H9 (cell line): ENCODE measurements at regions not wholly inside any gene's neighbourhood (a gene's known extent, or its start where the extent isn't known, plus 50 kb on each side); places are given as distances from the start of the nearest gene placed in this dataset.

Source experiments
- DNase-seq: peaks from one replicate; pipeline ENCODE4 v3.0.0-alpha.2; 2017
- H2AFZ ChIP-seq: one replicate; pipeline ENCODE4 v1.6.1; 2013; ENCODE audit warnings: mild to moderate bottlenecking, low read length, control low read depth, moderate library complexity
- H2AK5ac ChIP-seq: 2 replicates; pipeline ENCODE4 v1.6.1; 2013; ENCODE audit warnings: low read length, control low read depth, mixed read lengths; ENCODE audit not compliant: insufficient read length
- H2BK120ac ChIP-seq: one replicate; pipeline ENCODE4 v1.6.1; 2013; ENCODE audit warnings: low read depth, mild to moderate bottlenecking, low read length, control low read depth, inconsistent platforms; ENCODE audit not compliant: poor library complexity, severe bottlenecking
- H2BK12ac ChIP-seq: 2 replicates; pipeline ENCODE4 v1.6.1; 2013; ENCODE audit warnings: low read length, control low read depth, mixed read lengths, low read depth; ENCODE audit not compliant: insufficient read length
- H2BK15ac ChIP-seq: 2 replicates; pipeline ENCODE4 v1.6.1; 2013; ENCODE audit warnings: low read depth, low read length, control low read depth
- H2BK20ac ChIP-seq: one replicate; pipeline ENCODE4 v1.6.1; 2013; ENCODE audit warnings: low read depth, mild to moderate bottlenecking, low read length, control low read depth, inconsistent platforms; ENCODE audit not compliant: poor library complexity, severe bottlenecking
- H2BK5ac ChIP-seq: 2 replicates; pipeline ENCODE4 v1.6.1; 2013; ENCODE audit warnings: low read length, control low read depth, mixed read lengths; ENCODE audit not compliant: insufficient read length
- H3K14ac ChIP-seq: 2 replicates; pipeline ENCODE4 v1.6.1; 2013; ENCODE audit warnings: low read length, control low read depth; ENCODE audit not compliant: insufficient read depth
- H3K18ac ChIP-seq: 2 replicates; pipeline ENCODE4 v1.6.1; 2013; ENCODE audit warnings: low read depth, mild to moderate bottlenecking, mixed read lengths, low read length, control low read depth; ENCODE audit not compliant: insufficient read length
- H3K23ac ChIP-seq: 2 replicates; pipeline ENCODE4 v1.6.1; 2013; ENCODE audit warnings: low read length, control low read depth, mixed read lengths, low read depth; ENCODE audit not compliant: insufficient read length
- H3K23me2 ChIP-seq: 2 replicates; pipeline ENCODE4 v1.6.1; 2013; ENCODE audit warnings: low read depth, mild to moderate bottlenecking, mixed read lengths, low read length, control low read depth; ENCODE audit not compliant: insufficient read length, poor library complexity, severe bottlenecking
- H3K27ac ChIP-seq: 2 replicates; pipeline ENCODE4 v1.5.1; 2013; ENCODE audit warnings: low read length, control low read depth, mixed read lengths, low read depth; ENCODE audit not compliant: insufficient read length
- H3K27me3 ChIP-seq: 2 replicates; pipeline ENCODE4 v1.6.1; 2013; ENCODE audit warnings: low read length, control low read depth, inconsistent platforms; ENCODE audit not compliant: insufficient read depth
- H3K4ac ChIP-seq: 2 replicates; pipeline ENCODE4 v1.6.1; 2013; ENCODE audit warnings: low read depth, mild to moderate bottlenecking, control low read depth, inconsistent platforms, low read length, moderate library complexity
- H3K4me1 ChIP-seq: 2 replicates; pipeline ENCODE4 v1.6.1; 2013; ENCODE audit warnings: low read length, control low read depth, inconsistent platforms; ENCODE audit not compliant: insufficient read depth
- H3K4me2 ChIP-seq: 2 replicates; pipeline ENCODE4 v1.6.1; 2013; ENCODE audit warnings: low read length, control low read depth, mixed read lengths; ENCODE audit not compliant: insufficient read length, insufficient read depth
- H3K56ac ChIP-seq: 2 replicates; pipeline ENCODE4 v1.6.1; 2013; ENCODE audit warnings: low read depth, mild to moderate bottlenecking, mixed read lengths, low read length, control low read depth; ENCODE audit not compliant: insufficient read length
- H3K79me1 ChIP-seq: 2 replicates; pipeline ENCODE4 v1.6.1; 2013; ENCODE audit warnings: low read depth, mild to moderate bottlenecking, moderate library complexity, low read length, control low read depth, inconsistent platforms; ENCODE audit not compliant: insufficient read depth, poor library complexity, severe bottlenecking
- H3K79me2 ChIP-seq: 2 replicates; pipeline ENCODE4 v1.6.1; 2013; ENCODE audit warnings: low read length, control low read depth, inconsistent platforms; ENCODE audit not compliant: insufficient read depth
- H3K9ac ChIP-seq: 2 replicates; pipeline ENCODE4 v1.6.1; 2013; ENCODE audit warnings: low read length, control low read depth, mixed read lengths; ENCODE audit not compliant: insufficient read length; ENCODE audit errors: extremely low read depth
- H3K9me3 ChIP-seq: one replicate; pipeline ENCODE4 v1.6.1; 2013; ENCODE audit warnings: low read depth, low read length, inconsistent platforms; ENCODE audit not compliant: control insufficient read depth
- H3T11ph ChIP-seq: one replicate; pipeline ENCODE4 v1.6.1; 2013; ENCODE audit warnings: mild to moderate bottlenecking, low read length, control low read depth, inconsistent platforms
- H4K20me1 ChIP-seq: one replicate; pipeline ENCODE4 v1.6.1; 2013; ENCODE audit not compliant: control insufficient read depth, insufficient read length, insufficient read depth
- H4K5ac ChIP-seq: 2 replicates; pipeline ENCODE4 v1.6.1; 2013; ENCODE audit warnings: low read depth, mild to moderate bottlenecking, mixed read lengths, low read length, control low read depth; ENCODE audit not compliant: insufficient read length
- H4K8ac ChIP-seq: replicated peaks from 2 replicates; pipeline ENCODE4 v1.6.1; 2013; ENCODE audit warnings: low read length, control low read depth, mixed read lengths, low read depth; ENCODE audit not compliant: insufficient read length
- H4K91ac ChIP-seq: 2 replicates; pipeline ENCODE4 v1.6.1; 2013; ENCODE audit warnings: low read depth, mild to moderate bottlenecking, moderate library complexity, mixed read lengths, low read length, control low read depth; ENCODE audit not compliant: insufficient read length
- H3K27ac Mint-ChIP-seq, 3 experiments: 2 replicates in 2 of 3; 3 replicates in 1 of 3; pipeline ENCODE4 v1.8.0; 2020 to 2021; ENCODE audit warnings: mixed read lengths in 3 of 3, mild to moderate bottlenecking in 1 of 3, moderate library complexity in 1 of 3
- H3K27me3 Mint-ChIP-seq: 2 replicates; pipeline ENCODE4 v1.8.0; 2021; ENCODE audit warnings: low read depth, mild to moderate bottlenecking, moderate library complexity, mixed read lengths
- H3K36me3 Mint-ChIP-seq, 3 experiments: 2 replicates in 2 of 3; 3 replicates in 1 of 3; pipeline ENCODE4 v1.8.0; 2020 to 2021; ENCODE audit warnings: low read depth in 3 of 3, mixed read lengths in 3 of 3; ENCODE audit not compliant: insufficient read depth in 1 of 3
- H3K4me1 Mint-ChIP-seq, 2 experiments: 2 replicates each; pipeline ENCODE4 v1.8.0; 2020; ENCODE audit warnings: mixed read lengths in 2 of 2
- H3K4me3 Mint-ChIP-seq, 2 experiments: 2 replicates in 1 of 2; 3 replicates in 1 of 2; pipeline ENCODE4 v1.8.0; 2020 to 2021; ENCODE audit warnings: mild to moderate bottlenecking in 2 of 2, mixed read lengths in 2 of 2, moderate library complexity in 1 of 2
- H3K9me3 Mint-ChIP-seq, 2 experiments: 2 replicates in 1 of 2; 3 replicates in 1 of 2; pipeline ENCODE4 v1.8.0; 2020; ENCODE audit warnings: mild to moderate bottlenecking in 2 of 2, mixed read lengths in 2 of 2, moderate library complexity in 1 of 2
- WGBS: extraction: QIAGEN DNeasy Blood & Tissue Kit; methylation state at CpG from one replicate; pipeline ENCODE4 v1.1.7; 2013; ENCODE audit warnings: missing lambda C conversion rate, low lambda C conversion rate, mixed read lengths; ENCODE audit not compliant: insufficient read length; ENCODE audit errors: extremely low coverage; 5-methylcytosine and 5-hydroxymethylcytosine counted together
- TF ChIP-seq, protein P1 (sequence below): fragments of 200-600 bp; sonication (generic); conservative IDR thresholded peaks from 3 replicates; pipeline ENCODE4 v1.8.0; 2021; ENCODE audit warnings: antibody characterized with exemption, mild to moderate bottlenecking

DNA sequence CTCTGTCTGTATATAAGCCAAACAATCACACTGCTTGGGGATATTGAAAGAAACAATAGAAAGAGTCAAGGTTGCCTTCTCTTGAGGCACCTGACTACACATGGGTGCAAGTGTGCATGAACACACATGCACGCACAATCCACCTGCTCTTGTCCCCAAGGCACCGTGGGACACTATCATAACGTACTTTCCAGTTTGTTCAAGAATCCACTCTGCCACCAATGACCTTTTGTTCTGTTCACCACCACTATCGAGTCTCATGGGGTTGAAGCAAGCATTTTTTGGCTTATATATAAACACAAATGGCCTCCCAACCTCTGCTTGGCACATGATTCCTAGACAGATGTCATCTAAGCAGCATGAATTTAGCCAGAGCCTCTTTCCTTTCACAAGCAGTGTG, 365.4 kb downstream of the EMP1 start:
- H2BK120ac ChIP-seq, result no peak overlapping the region

More for the DNA sequence above, 365.4 kb downstream of the EMP1 start:
- H3K23ac ChIP-seq, result no peak overlapping the region
- no peak overlapping the region for H4K8ac ChIP-seq
- no peak overlapping the region for H4K5ac ChIP-seq
- no peak overlapping the region for H2BK5ac ChIP-seq
- H4K91ac ChIP-seq, result no peak overlapping the region
- H2AFZ ChIP-seq, result no peak overlapping the region
- no peak overlapping the region for H2BK12ac ChIP-seq
- no peak overlapping the region for H3K9ac ChIP-seq
- no peaks in the 10 kb centered on the region; a peak in 1 of 5 replicates for H3K9me3 Mint-ChIP-seq
- H3K23me2 ChIP-seq, result no peaks in the 10 kb centered on the region
- no peaks in the 10 kb centered on the region for H3K79me1 ChIP-seq
- peaks cover 0 to 14% (median 10%) of the 10 kb centered on the region in 3 experiments; a peak in 6 of 7 replicates for H3K36me3 Mint-ChIP-seq
- H3K27ac ChIP-seq, result no peak overlapping the region
- no peaks in the 10 kb centered on the region for H3K27me3 ChIP-seq
- H2BK20ac ChIP-seq, result no peak overlapping the region
- DNase-seq, result no peak
- no peak overlapping the region for H3K56ac ChIP-seq
- peaks cover 3% of the 10 kb centered on the region for H3K27me3 Mint-ChIP-seq
- H3K79me2 ChIP-seq, result no peaks in the 10 kb centered on the region
- H3T11ph ChIP-seq, result no peak overlapping the region
- no peak overlapping the region for H2BK15ac ChIP-seq
- no peak overlapping the region for H3K4me3 Mint-ChIP-seq
- TF ChIP-seq, protein P1, sequence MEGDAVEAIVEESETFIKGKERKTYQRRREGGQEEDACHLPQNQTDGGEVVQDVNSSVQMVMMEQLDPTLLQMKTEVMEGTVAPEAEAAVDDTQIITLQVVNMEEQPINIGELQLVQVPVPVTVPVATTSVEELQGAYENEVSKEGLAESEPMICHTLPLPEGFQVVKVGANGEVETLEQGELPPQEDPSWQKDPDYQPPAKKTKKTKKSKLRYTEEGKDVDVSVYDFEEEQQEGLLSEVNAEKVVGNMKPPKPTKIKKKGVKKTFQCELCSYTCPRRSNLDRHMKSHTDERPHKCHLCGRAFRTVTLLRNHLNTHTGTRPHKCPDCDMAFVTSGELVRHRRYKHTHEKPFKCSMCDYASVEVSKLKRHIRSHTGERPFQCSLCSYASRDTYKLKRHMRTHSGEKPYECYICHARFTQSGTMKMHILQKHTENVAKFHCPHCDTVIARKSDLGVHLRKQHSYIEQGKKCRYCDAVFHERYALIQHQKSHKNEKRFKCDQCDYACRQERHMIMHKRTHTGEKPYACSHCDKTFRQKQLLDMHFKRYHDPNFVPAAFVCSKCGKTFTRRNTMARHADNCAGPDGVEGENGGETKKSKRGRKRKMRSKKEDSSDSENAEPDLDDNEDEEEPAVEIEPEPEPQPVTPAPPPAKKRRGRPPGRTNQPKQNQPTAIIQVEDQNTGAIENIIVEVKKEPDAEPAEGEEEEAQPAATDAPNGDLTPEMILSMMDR, result no peak
- H3K4ac ChIP-seq, result no peak overlapping the region
- H3K9me3 ChIP-seq, result no peaks in the 10 kb centered on the region
- H3K27ac Mint-ChIP-seq, result no peak overlapping the region
- no CpG with 5 or more reads among the region's 4 CpGs for WGBS
- no peak overlapping the region for H3K18ac ChIP-seq
- no peak overlapping the region for H3K4me2 ChIP-seq
- H3K14ac ChIP-seq, result no peak overlapping the region
- H3K4me1 Mint-ChIP-seq, result no peaks in the 10 kb centered on the region
- no peaks in the 10 kb centered on the region for H4K20me1 ChIP-seq
- H2AK5ac ChIP-seq, result no peak overlapping the region
- no peaks in the 10 kb centered on the region for H3K4me1 ChIP-seq
